ENCODE measurements at regions not wholly inside any gene's neighbourhood (a gene's known extent, or its start where the extent isn't known, plus 50 kb on each side); places are given as distances from the start of the nearest gene placed in this dataset.
"Not testable (repeated sequence)": the region's sequence is repeated elsewhere in the genome, so short reads cannot be mapped to it uniquely, and the experiment has no call there.

- H3K27ac ChIP-seq (ENCODE audit: extremely low read depth, low read depth, low read length); H3K4me2 ChIP-seq (ENCODE audit: insufficient read depth, low read length); H4K20me1 ChIP-seq (replicated peaks; ENCODE audit: control insufficient read depth, insufficient read depth, low read length); H3K36me3 ChIP-seq (ENCODE audit: control insufficient read depth, insufficient read depth, low read length); H2AFZ ChIP-seq (ENCODE audit: low read depth, low read length); H3K9me1 ChIP-seq (ENCODE audit: control insufficient read depth, insufficient read depth, low read length); H3K27me3 ChIP-seq (ENCODE audit: control insufficient read depth in 2 of 2, insufficient read depth in 2 of 2, low read length in 2 of 2); H3K9me3 ChIP-seq (replicated peaks; ENCODE audit: control insufficient read depth, insufficient read depth, low read depth, low read length); H3K9ac ChIP-seq (ENCODE audit: insufficient read depth in 1 of 2, low read depth in 2 of 2, low read length in 2 of 2); BruUV-seq (replicated peaks); FAIRE-seq; H3K4me3 ChIP-seq; in situ Hi-C loops (cut with MboI); POLR2A ChIA-PET; intact Hi-C loops (cut with micrococcal nuclease); CTCF ChIA-PET (ENCODE audit: low intra/inter-chr PET ratio); H3K79me2 ChIP-seq (ENCODE audit: control insufficient read depth, insufficient read depth, low read length); ATAC-seq; H3K4me1 ChIP-seq (replicated peaks in 1 of 2; ENCODE audit: control insufficient read depth in 2 of 2, insufficient read depth in 2 of 2, low read length in 2 of 2): not testable (repeated sequence)
- TF ChIP-seq NFYB (IDR thresholded peaks at IDR 0.05; ENCODE audit: extremely low read depth, insufficient read length) = peak; percentile 15
- WGBS (ENCODE audit: insufficient coverage, low coverage, missing lambda C conversion rate) = 7% methylated on average over 4 of the region's 4 CpGs
- peak in 1 of 4 experiments; percentile 1 for DNase-seq (ENCODE audit: extremely low read depth in 1 of 4, low spot score in 3 of 4)
Measured at GRCh38 chr6:117015474-117015804, 138.4 kb downstream of the RFX6 start.

GRCh38 chr6:117018771-117019170 lies 141.7 kb downstream of the RFX6 start:
- Histone ChIP-seq H3K27ac (ENCODE audit: extremely low read depth, low read depth, low read length) (no peak overlapping the region), H3K9me3 (replicated peaks; ENCODE audit: control insufficient read depth, insufficient read depth, low read depth, low read length) (no peaks in the 10 kb centered on the region), H2AFZ (ENCODE audit: low read depth, low read length) (no peak overlapping the region), H4K20me1 (replicated peaks; ENCODE audit: control insufficient read depth, insufficient read depth, low read length) (no peaks in the 10 kb centered on the region), H3K27me3 (ENCODE audit: control insufficient read depth in 2 of 2, insufficient read depth in 2 of 2, low read length in 2 of 2) (no peaks in the 10 kb centered on the region), H3K9ac (ENCODE audit: insufficient read depth in 1 of 2, low read depth in 2 of 2, low read length in 2 of 2) (no peak overlapping the region), H3K36me3 (ENCODE audit: control insufficient read depth, insufficient read depth, low read length) (no peaks in the 10 kb centered on the region), H3K9me1 (ENCODE audit: control insufficient read depth, insufficient read depth, low read length) (no peaks in the 10 kb centered on the region), H3K4me1 (replicated peaks in 1 of 2; ENCODE audit: control insufficient read depth in 2 of 2, insufficient read depth in 2 of 2, low read length in 2 of 2) (peaks cover 0 to 3% of the 10 kb centered on the region in 2 experiments; a peak in 1 of 5 replicates), H3K4me2 (ENCODE audit: insufficient read depth, low read length) (no peak overlapping the region), H3K4me3 (no peak overlapping the region), H3K79me2 (ENCODE audit: control insufficient read depth, insufficient read depth, low read length) (no peaks in the 10 kb centered on the region)
- ATAC-seq (no peak), DNase-seq (ENCODE audit: extremely low read depth in 1 of 4, low spot score in 3 of 4) (no peak), FAIRE-seq (no peak)
- ChIA-PET POLR2A (no interaction called here), CTCF (ENCODE audit: low intra/inter-chr PET ratio) (no interaction called here)
- 0% methylated on average over 1 of the region's 1 CpG for WGBS (ENCODE audit: insufficient coverage, low coverage, missing lambda C conversion rate)
- no TSS peak for BruUV-seq (replicated peaks)
- no peak for TF ChIP-seq PTTG1 (tag; IDR thresholded peaks at IDR 0.05; ENCODE audit: low read depth)
- TF ChIP-seq TBP (optimal IDR thresholded peaks at IDR 0.05; ENCODE audit: low read depth, low read length) = no peak
- TF ChIP-seq ZNF384 (IDR thresholded peaks at IDR 0.05; ENCODE audit: low read depth, low read length) = no peak
- TF ChIP-seq ZNF165 (CRISPR knock-in tag; IDR thresholded peaks at IDR 0.05; ENCODE audit: borderline replicate concordance) = no peak
- TF ChIP-seq ARNT (IDR thresholded peaks at IDR 0.05) = no peak
- TF ChIP-seq STAG1 (CRISPR knock-in tag; IDR thresholded peaks at IDR 0.05; ENCODE audit: borderline replicate concordance) = no peak
- TF ChIP-seq TEAD1 (CRISPR knock-in tag; IDR thresholded peaks at IDR 0.05) = no peak
- no peak for TF ChIP-seq ETV1 (tag; conservative IDR thresholded peaks at IDR 0.05; ENCODE audit: low read depth)
- no peak for TF ChIP-seq STAT5B (CRISPR knock-in tag; IDR thresholded peaks at IDR 0.05)
- TF ChIP-seq, protein P1, sequence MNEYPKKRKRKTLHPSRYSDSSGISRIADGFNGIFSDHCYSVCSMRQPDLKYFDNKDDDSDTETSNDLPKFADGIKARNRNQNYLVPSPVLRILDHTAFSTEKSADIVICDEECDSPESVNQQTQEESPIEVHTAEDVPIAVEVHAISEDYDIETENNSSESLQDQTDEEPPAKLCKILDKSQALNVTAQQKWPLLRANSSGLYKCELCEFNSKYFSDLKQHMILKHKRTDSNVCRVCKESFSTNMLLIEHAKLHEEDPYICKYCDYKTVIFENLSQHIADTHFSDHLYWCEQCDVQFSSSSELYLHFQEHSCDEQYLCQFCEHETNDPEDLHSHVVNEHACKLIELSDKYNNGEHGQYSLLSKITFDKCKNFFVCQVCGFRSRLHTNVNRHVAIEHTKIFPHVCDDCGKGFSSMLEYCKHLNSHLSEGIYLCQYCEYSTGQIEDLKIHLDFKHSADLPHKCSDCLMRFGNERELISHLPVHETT (CRISPR knock-in tag; conservative IDR thresholded peaks at IDR 0.05 in 1 of 2, IDR thresholded peaks at IDR 0.05 in 1 of 2) = no peak
- intact Hi-C loops (cut with micrococcal nuclease) = no loop called here
- in situ Hi-C loops (cut with MboI) = no loop called here
